GM19438 (cell line): ENCODE measurements at regions not wholly inside any gene's neighbourhood (a gene's known extent, or its start where the extent isn't known, plus 50 kb on each side); places are given as distances from the start of the nearest gene placed in this dataset.
"Not testable (repeated sequence)": the region's sequence is repeated elsewhere in the genome, so short reads cannot be mapped to it uniquely, and the experiment has no call there.

Experiments
- ATAC-seq: cut with Tn5 transposase; IDR thresholded peaks from one replicate; pipeline ENCODE4 v1.9.1; 2021; ENCODE audit warnings: low read depth; ENCODE audit not compliant: unreplicated experiment

GRCh38 chr10:8407501-8408021, 353.1 kb downstream of the GATA3 start:
- ATAC-seq = no peak

GRCh38 chr10:8410506-8410905, 356.0 kb downstream of the GATA3 start:
- no peak for ATAC-seq

- no peak for ATAC-seq
Observed at GRCh38 chr10:8412541-8412940, 358.1 kb downstream of the GATA3 start.

- not testable (repeated sequence) for ATAC-seq
Observed at GRCh38 chr10:8415029-8415428, 360.5 kb downstream of the GATA3 start.

- ATAC-seq = no peak
Observed at GRCh38 chr10:8416192-8416701, 361.8 kb downstream of the GATA3 start.

- no peak for ATAC-seq
Observed at GRCh38 chr10:8416760-8417159, 362.3 kb downstream of the GATA3 start.

GRCh38 chr10:8417631-8418030, 363.1 kb downstream of the GATA3 start:
- ATAC-seq = no peak

- ATAC-seq = no peak
Observed at GRCh38 chr10:8418631-8419030, 364.1 kb downstream of the GATA3 start.

GRCh38 chr10:8420182-8420581, 365.7 kb downstream of the GATA3 start:
- no peak for ATAC-seq

GRCh38 chr10:8424555-8425211, 370.2 kb downstream of the GATA3 start:
- no peak for ATAC-seq

GRCh38 chr10:8428654-8429053, 374.2 kb downstream of the GATA3 start:
- ATAC-seq = no peak

- ATAC-seq = no peak
Observed at GRCh38 chr10:8430321-8430720, 375.8 kb downstream of the GATA3 start.

- ATAC-seq = no peak
Observed at GRCh38 chr10:8431511-8431910, 377.0 kb downstream of the GATA3 start.

GRCh38 chr10:8435186-8436055, 380.9 kb downstream of the GATA3 start:
- no peak for ATAC-seq

GRCh38 chr10:8437896-8438295, 383.4 kb downstream of the GATA3 start:
- ATAC-seq = no peak

GRCh38 chr10:8438603-8439002, 384.1 kb downstream of the GATA3 start:
- ATAC-seq = no peak

- no peak for ATAC-seq
Observed at GRCh38 chr10:8439040-8439439, 384.6 kb downstream of the GATA3 start.

GRCh38 chr10:8444630-8445029, 390.1 kb downstream of the GATA3 start:
- ATAC-seq = no peak

GRCh38 chr10:8445353-8445752, 390.9 kb downstream of the GATA3 start:
- no peak for ATAC-seq

GRCh38 chr10:8449909-8450308, 395.4 kb downstream of the GATA3 start:
- no peak for ATAC-seq

- no peak for ATAC-seq
Observed at GRCh38 chr10:8453587-8453986, 399.1 kb downstream of the GATA3 start.

GRCh38 chr10:8454357-8454756, 399.9 kb downstream of the GATA3 start:
- no peak for ATAC-seq
